ENCODE measurements at regions not wholly inside any gene's neighbourhood (a gene's known extent, or its start where the extent isn't known, plus 50 kb on each side); places are given as distances from the start of the nearest gene placed in this dataset.
A peak's percentile ranks its signal among the peaks of the same experiment; 100 is the strongest.
"Not testable (repeated sequence)": the region's sequence is repeated elsewhere in the genome, so short reads cannot be mapped to it uniquely, and the experiment has no call there.

DNA sequence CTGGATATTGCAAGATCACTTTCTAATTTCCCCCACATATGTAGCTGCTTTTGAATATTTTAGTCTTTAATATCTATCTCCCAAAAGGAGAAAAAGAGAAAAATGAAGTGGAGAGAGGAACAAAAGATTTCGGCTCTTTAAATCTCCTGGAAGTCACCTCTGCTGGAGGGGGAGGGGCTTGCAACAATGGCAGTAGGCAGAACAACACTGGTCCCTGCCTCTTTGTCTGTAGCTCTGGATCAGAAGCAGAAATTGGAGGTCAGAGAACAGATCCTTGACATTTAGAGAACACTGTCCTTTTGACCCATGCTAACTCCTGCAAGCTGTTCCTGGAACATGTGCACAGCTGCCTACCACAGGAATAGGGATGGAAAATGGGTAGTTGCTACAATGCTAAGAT, 86.7 kb upstream of the GPR12 start:
- no peak overlapping the region for H3K27ac ChIP-seq (ENCODE audit: low read length)
- H3K9me3 ChIP-seq (ENCODE audit: control insufficient read depth, low read length), result no peaks in the 10 kb centered on the region
- 60% methylated on average over 1 of the region's 1 CpG for WGBS
- no peak overlapping the region for H3K4me3 ChIP-seq (ENCODE audit: low read length)
- ATAC-seq (no peak), DNase-seq (no peak)
- no peaks in the 10 kb centered on the region for H3K27me3 ChIP-seq (ENCODE audit: control insufficient read depth, insufficient read depth)
- intact Hi-C loops (cut with DNase I), result no loop called here
- H3K4me1 ChIP-seq (ENCODE audit: control insufficient read depth, insufficient read depth, low read length), result no peaks in the 10 kb centered on the region

- H3K4me1 ChIP-seq (ENCODE audit: control insufficient read depth, insufficient read depth, low read length); DNase-seq; ATAC-seq; H3K27ac ChIP-seq (ENCODE audit: low read length); H3K27me3 ChIP-seq (ENCODE audit: control insufficient read depth, insufficient read depth); H3K9me3 ChIP-seq (ENCODE audit: control insufficient read depth, low read length); intact Hi-C loops (cut with DNase I); H3K4me3 ChIP-seq (ENCODE audit: low read length): not testable (repeated sequence)
- WGBS, result 90% methylated on average over 7 of the region's 7 CpGs
These were observed 84.5 kb upstream of the GPR12 start for GRCh38 chr13:26845063-26845462.

DNA sequence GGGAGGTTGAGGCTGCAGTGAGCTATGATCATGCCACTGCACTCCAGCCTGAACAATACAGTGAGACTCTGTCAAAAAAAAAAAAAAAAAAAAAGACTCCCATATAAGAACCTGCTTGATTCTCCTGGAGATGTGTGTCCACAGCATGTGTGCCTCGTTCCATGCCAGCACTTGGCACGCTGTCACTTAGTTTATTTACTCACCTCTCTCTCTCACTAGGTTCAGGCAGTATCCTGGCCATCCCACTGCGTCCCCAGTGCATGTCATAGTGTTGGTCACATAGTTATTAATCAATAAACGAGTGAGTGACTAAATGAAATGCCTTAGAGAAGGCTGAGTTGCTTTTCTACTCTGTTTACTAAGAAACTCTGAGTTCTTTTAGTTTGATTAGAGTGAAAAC, 79.1 kb upstream of the GPR12 start:
- intact Hi-C loops (cut with DNase I), result no loop called here
- no peak overlapping the region for H3K27ac ChIP-seq (ENCODE audit: low read length)
- 60% methylated on average over 4 of the region's 4 CpGs for WGBS
- no peak for DNase-seq
- no peaks in the 10 kb centered on the region for H3K9me3 ChIP-seq (ENCODE audit: control insufficient read depth, low read length)
- no peaks in the 10 kb centered on the region for H3K27me3 ChIP-seq (ENCODE audit: control insufficient read depth, insufficient read depth)
- no peak overlapping the region for H3K4me3 ChIP-seq (ENCODE audit: low read length)
- H3K4me1 ChIP-seq (ENCODE audit: control insufficient read depth, insufficient read depth, low read length), result no peaks in the 10 kb centered on the region
- no peak for ATAC-seq

- ATAC-seq (no peak), DNase-seq (no peak)
- Histone ChIP-seq H3K4me3 (ENCODE audit: low read length) (no peak overlapping the region), H3K27me3 (ENCODE audit: control insufficient read depth, insufficient read depth) (no peaks in the 10 kb centered on the region), H3K27ac (ENCODE audit: low read length) (no peak overlapping the region), H3K4me1 (ENCODE audit: control insufficient read depth, insufficient read depth, low read length) (no peaks in the 10 kb centered on the region), H3K9me3 (ENCODE audit: control insufficient read depth, low read length) (no peaks in the 10 kb centered on the region)
- intact Hi-C loops (cut with DNase I), result no loop called here
- 67% methylated on average over 2 of the region's 2 CpGs for WGBS
These were observed 78.2 kb upstream of the GPR12 start for GRCh38 chr13:26838821-26839220.

DNA sequence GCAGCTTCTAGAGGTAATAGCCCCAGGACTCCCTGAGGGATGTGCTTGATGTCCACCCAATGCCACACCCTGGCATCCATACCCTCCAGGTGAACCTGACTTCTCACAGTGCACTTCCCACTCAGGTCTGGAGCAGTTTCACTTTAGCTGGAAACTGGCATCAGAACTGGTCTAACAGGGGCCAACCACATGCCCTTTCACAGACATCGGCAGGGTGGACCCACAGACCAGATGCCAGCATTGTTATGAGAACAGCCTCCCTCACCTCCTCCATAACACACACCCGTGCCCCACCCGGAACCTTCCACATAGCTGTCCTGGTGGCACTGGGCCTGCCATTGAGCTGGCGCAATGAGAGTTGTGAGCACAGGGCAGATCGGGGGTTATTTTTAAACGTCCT, 77.4 kb upstream of the GPR12 start:
- H3K27ac ChIP-seq (ENCODE audit: low read length), result no peak overlapping the region
- intact Hi-C loops (cut with DNase I), result no loop called here
- no peaks in the 10 kb centered on the region for H3K9me3 ChIP-seq (ENCODE audit: control insufficient read depth, low read length)
- DNase-seq (no peak), ATAC-seq (peak in 1 of 2 donors; percentile 39)
- H3K27me3 ChIP-seq (ENCODE audit: control insufficient read depth, insufficient read depth), result no peaks in the 10 kb centered on the region
- H3K4me1 ChIP-seq (ENCODE audit: control insufficient read depth, insufficient read depth, low read length), result no peaks in the 10 kb centered on the region
- H3K4me3 ChIP-seq (ENCODE audit: low read length), result no peak overlapping the region
- WGBS, result 67% methylated on average over 6 of the region's 6 CpGs

GRCh38 chr13:26837102-26837501, 76.5 kb upstream of the GPR12 start:
- 84% methylated on average over 3 of the region's 3 CpGs for WGBS
- intact Hi-C loops (cut with DNase I), result no loop called here
- Histone ChIP-seq H3K9me3 (ENCODE audit: control insufficient read depth, low read length) (no peaks in the 10 kb centered on the region), H3K27ac (ENCODE audit: low read length) (no peak overlapping the region), H3K4me3 (ENCODE audit: low read length) (no peak overlapping the region), H3K4me1 (ENCODE audit: control insufficient read depth, insufficient read depth, low read length) (no peaks in the 10 kb centered on the region), H3K27me3 (ENCODE audit: control insufficient read depth, insufficient read depth) (no peaks in the 10 kb centered on the region)
- DNase-seq (no peak), ATAC-seq (no peak)

- H3K27ac ChIP-seq (ENCODE audit: low read length), result no peak overlapping the region
- H3K4me1 ChIP-seq (ENCODE audit: control insufficient read depth, insufficient read depth, low read length), result no peaks in the 10 kb centered on the region
- ATAC-seq (no peak), DNase-seq (no peak)
- H3K27me3 ChIP-seq (ENCODE audit: control insufficient read depth, insufficient read depth), result no peaks in the 10 kb centered on the region
- no peak overlapping the region for H3K4me3 ChIP-seq (ENCODE audit: low read length)
- H3K9me3 ChIP-seq (ENCODE audit: control insufficient read depth, low read length), result no peaks in the 10 kb centered on the region
- intact Hi-C loops (cut with DNase I), result no loop called here
These were observed 76.0 kb upstream of the GPR12 start for GRCh38 chr13:26836626-26837025.

DNA sequence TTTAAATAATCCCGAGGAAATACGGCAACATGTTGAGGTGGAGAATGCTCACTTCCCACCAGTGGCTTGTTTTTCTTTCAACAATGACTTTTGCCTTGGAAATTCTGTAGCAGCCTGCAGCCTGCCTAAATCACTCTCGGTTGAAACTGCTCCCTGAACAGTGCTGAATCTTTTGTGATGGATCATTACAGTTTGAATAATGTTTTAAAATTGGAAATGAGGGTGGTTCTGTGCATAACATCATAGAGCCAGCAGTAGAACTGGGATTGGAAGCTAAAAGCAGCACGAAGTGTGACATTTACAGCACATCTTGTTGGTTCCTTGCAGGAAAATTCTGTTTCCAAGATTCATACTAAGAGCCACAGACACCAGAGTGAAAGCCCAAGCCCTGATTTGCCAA, 74.1 kb upstream of the GPR12 start:
- 31% methylated on average over 4 of the region's 4 CpGs for WGBS
- Histone ChIP-seq H3K9me3 (ENCODE audit: control insufficient read depth, low read length) (no peaks in the 10 kb centered on the region), H3K27ac (ENCODE audit: low read length) (no peak overlapping the region), H3K4me1 (ENCODE audit: control insufficient read depth, insufficient read depth, low read length) (no peaks in the 10 kb centered on the region), H3K4me3 (ENCODE audit: low read length) (no peak overlapping the region), H3K27me3 (ENCODE audit: control insufficient read depth, insufficient read depth) (no peaks in the 10 kb centered on the region)
- DNase-seq, result no peak
- intact Hi-C loops (cut with DNase I), result no loop called here
- no peak for ATAC-seq

DNA sequence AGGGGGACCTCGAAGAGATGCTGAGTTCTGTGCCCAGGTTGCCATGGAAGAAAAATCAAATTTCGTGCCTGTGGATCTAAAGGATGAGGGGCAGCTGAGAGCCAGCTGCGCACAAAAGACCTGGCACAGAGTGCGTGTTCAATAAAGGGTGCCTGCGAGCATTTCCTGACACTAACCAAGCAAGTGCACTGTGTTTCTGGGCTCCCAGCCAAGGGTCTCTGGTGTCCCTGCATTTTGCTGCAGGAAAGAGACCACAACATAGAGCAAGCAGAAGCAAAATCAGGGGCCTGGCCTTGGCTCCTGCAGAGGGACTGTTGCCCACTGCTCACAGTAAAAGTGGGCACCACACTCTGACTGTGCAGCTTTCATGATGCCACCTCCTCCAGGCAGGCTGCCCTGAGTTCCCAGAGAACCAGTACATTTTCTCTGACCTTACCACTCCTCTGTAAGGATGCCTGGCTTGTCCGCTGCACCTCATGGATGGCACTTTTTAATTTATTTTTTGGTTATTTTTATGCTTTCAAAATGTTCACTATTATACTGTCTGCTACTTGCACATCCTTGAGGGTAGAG, 70.8 kb upstream of the GPR12 start:
- H3K9me3 ChIP-seq (ENCODE audit: control insufficient read depth, low read length), result no peaks in the 10 kb centered on the region
- H3K27ac ChIP-seq (ENCODE audit: low read length), result no peak overlapping the region
- 53% methylated on average over 6 of the region's 6 CpGs for WGBS
- no peaks in the 10 kb centered on the region for H3K4me1 ChIP-seq (ENCODE audit: control insufficient read depth, insufficient read depth, low read length)
- no peak overlapping the region for H3K4me3 ChIP-seq (ENCODE audit: low read length)
- intact Hi-C loops (cut with DNase I), result no loop called here
- no peak for ATAC-seq
- no peak for DNase-seq
- no peaks in the 10 kb centered on the region for H3K27me3 ChIP-seq (ENCODE audit: control insufficient read depth, insufficient read depth)

GRCh38 chr13:26829716-26830115, 69.1 kb upstream of the GPR12 start:
- no peak overlapping the region for H3K27ac ChIP-seq (ENCODE audit: low read length)
- H3K4me1 ChIP-seq (ENCODE audit: control insufficient read depth, insufficient read depth, low read length), result no peaks in the 10 kb centered on the region
- H3K9me3 ChIP-seq (ENCODE audit: control insufficient read depth, low read length), result no peaks in the 10 kb centered on the region
- DNase-seq (no peak), ATAC-seq (no peak)
- 83% methylated on average over 4 of the region's 4 CpGs for WGBS
- H3K27me3 ChIP-seq (ENCODE audit: control insufficient read depth, insufficient read depth), result no peaks in the 10 kb centered on the region
- intact Hi-C loops (cut with DNase I), result no loop called here
- H3K4me3 ChIP-seq (ENCODE audit: low read length), result no peak overlapping the region

GRCh38 chr13:26824581-26824980, 64.0 kb upstream of the GPR12 start:
- H3K4me3 ChIP-seq (ENCODE audit: low read length), result no peak overlapping the region
- no peaks in the 10 kb centered on the region for H3K9me3 ChIP-seq (ENCODE audit: control insufficient read depth, low read length)
- intact Hi-C loops (cut with DNase I), result no loop called here
- H3K27ac ChIP-seq (ENCODE audit: low read length), result no peak overlapping the region
- no peaks in the 10 kb centered on the region for H3K4me1 ChIP-seq (ENCODE audit: control insufficient read depth, insufficient read depth, low read length)
- no peak for DNase-seq
- no peaks in the 10 kb centered on the region for H3K27me3 ChIP-seq (ENCODE audit: control insufficient read depth, insufficient read depth)
- WGBS, result 27% methylated on average over 1 of the region's 1 CpG
- ATAC-seq, result no peak

DNA sequence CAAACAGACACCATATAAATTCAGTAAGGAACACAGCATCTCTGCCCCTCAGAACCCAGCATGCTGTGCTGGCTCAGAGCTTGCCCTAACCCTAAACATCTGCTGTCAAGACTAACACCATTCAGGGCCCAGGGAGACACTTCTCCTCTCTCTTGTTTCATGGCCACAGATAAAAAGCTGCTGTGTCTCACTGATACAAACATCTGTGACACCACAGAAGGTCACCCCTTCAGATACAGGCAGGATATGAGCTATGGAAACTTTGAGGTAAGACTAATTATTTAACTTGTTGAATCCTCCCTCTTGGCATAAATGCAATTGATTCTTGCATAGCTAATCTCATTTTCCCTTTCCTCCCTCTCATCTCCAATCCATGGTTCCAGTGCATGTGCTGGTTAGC, 61.6 kb upstream of the GPR12 start:
- intact Hi-C loops (cut with DNase I), result no loop called here
- Histone ChIP-seq H3K4me3 (ENCODE audit: low read length) (no peak overlapping the region), H3K4me1 (ENCODE audit: control insufficient read depth, insufficient read depth, low read length) (no peaks in the 10 kb centered on the region), H3K27ac (ENCODE audit: low read length) (no peak overlapping the region), H3K9me3 (ENCODE audit: control insufficient read depth, low read length) (no peaks in the 10 kb centered on the region), H3K27me3 (ENCODE audit: control insufficient read depth, insufficient read depth) (no peaks in the 10 kb centered on the region)
- DNase-seq, result no peak
- ATAC-seq, result peak in 1 of 2 donors; percentile 40

Measured in right cardiac atrium (tissue), 5 donors.